Left lung (tissue), 4 donors: ENCODE measurements at regions not wholly inside any gene's neighbourhood (a gene's known extent, or its start where the extent isn't known, plus 50 kb on each side); places are given as distances from the start of the nearest gene placed in this dataset.

ENCODE experiments used
- ATAC-seq: fragments of 200-7000 bp; cut with Tn5 transposase; one replicate; pipeline ENCODE4 v1.9.1; 2020; ENCODE audit warnings: moderate library complexity
- DNase-seq, 4 donors: peaks; one replicate each; pipeline ENCODE4 v3.0.0-alpha.2; 2013 to 2020
- H3K27ac ChIP-seq, 2 donors: fragments of 200-600 bp; sonication (generic) in 1 of 2; one replicate each; pipeline versions ENCODE4 v1.5.0 to v1.8.0; 2020 to 2021
- H3K27me3 ChIP-seq, 2 donors: fragments of 200-600 bp; sonication (generic) in 1 of 2; one replicate each; pipeline versions ENCODE4 v1.5.0 to v1.8.0; 2020 to 2021
- H3K36me3 ChIP-seq, 2 donors: fragments of 200-600 bp; sonication (generic) in 1 of 2; one replicate each; pipeline versions ENCODE4 v1.5.0 to v1.8.0; 2020 to 2021
- H3K4me1 ChIP-seq, 2 donors: fragments of 200-600 bp; one replicate each; pipeline ENCODE4 v1.8.0; 2021
- H3K4me3 ChIP-seq, 2 donors: fragments of 200-600 bp; sonication (generic) in 1 of 2; one replicate each; pipeline versions ENCODE4 v1.5.0 to v1.8.0; 2020 to 2021; ENCODE audit warnings: mild to moderate bottlenecking in 1 of 2
- H3K9me3 ChIP-seq, 2 donors: fragments of 200-600 bp; sonication (generic) in 1 of 2; one replicate each; pipeline versions ENCODE4 v1.5.0 to v1.8.0; 2020 to 2021
- intact Hi-C, 2 donors: fragments of 100-400 bp; cut with DNase I; formaldehyde crosslinking; loops; one replicate each; pipeline versions ENCODE4 v1.11.2 to v1.14.2; 2022
- TF ChIP-seq, protein P1 (sequence below), 2 donors: fragments of 200-600 bp; sonication (generic) in 1 of 2; IDR thresholded peaks; one replicate each; pipeline versions ENCODE4 v1.5.0 to v1.8.0; 2021; ENCODE audit warnings: antibody characterized with exemption in 2 of 2
- donor health status: DM: no; HTN: yes; CAD: no.
- donor health status: DM: no; HTN: no; CAD: no.

DNA sequence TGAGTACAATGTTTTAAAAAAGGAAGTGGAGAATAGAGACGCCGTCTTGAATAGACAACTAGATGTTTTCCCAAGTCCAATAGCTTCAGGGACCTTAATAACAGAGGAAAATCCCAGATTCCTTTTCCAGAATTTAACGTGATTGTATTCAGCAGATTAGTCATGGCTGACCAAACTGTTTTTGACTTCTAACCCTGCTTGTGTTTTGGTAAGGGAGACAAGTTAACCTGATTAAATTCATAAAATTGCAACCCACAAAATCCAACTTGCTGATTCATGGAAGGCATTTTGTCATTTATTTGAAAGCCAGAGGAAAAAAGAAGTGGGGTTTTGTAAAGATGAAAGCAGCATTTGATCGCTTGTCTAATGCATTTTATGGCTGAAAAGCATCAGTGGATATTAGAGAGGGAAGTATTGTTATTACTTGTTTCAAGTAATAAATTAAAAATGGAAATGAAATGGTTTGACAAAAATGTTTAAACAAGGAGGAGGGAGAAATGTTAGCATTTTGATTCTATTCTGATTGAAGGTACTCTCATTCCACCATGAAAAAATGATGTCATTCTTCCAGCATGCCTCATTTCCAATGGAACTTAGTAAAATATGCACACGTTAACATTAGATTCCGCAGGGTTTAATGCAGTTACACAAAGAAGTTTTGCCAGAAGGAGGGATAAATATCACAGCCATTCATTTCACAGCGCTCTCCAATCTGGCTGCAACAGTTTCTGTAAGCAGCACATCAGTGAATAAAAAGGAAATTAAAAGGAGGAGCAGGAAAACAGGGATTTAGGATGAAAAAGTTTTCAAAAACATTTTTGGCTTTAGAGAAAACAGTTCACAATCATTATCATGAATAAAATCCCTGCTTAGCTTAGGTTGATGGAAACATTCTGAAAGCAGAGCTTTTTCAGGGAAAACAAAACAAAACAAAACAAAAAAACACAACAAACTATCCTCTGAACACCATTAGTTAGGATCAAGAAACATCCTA, 314.7 kb downstream of the PRR16 start:
- Histone ChIP-seq H3K4me1 (no peaks in the 10 kb centered on the region), H3K4me3 (no peak overlapping the region), H3K27me3 (no peaks in the 10 kb centered on the region), H3K27ac (peak overlapping the region in 1 of 2 donors; percentile 60), H3K36me3 (no peaks in the 10 kb centered on the region), H3K9me3 (no peaks in the 10 kb centered on the region)
- intact Hi-C loops, result no loop called here
- DNase-seq (peak in 2 of 4 donors; percentile 7 to 26), ATAC-seq (no peak)
- TF ChIP-seq, protein P1, sequence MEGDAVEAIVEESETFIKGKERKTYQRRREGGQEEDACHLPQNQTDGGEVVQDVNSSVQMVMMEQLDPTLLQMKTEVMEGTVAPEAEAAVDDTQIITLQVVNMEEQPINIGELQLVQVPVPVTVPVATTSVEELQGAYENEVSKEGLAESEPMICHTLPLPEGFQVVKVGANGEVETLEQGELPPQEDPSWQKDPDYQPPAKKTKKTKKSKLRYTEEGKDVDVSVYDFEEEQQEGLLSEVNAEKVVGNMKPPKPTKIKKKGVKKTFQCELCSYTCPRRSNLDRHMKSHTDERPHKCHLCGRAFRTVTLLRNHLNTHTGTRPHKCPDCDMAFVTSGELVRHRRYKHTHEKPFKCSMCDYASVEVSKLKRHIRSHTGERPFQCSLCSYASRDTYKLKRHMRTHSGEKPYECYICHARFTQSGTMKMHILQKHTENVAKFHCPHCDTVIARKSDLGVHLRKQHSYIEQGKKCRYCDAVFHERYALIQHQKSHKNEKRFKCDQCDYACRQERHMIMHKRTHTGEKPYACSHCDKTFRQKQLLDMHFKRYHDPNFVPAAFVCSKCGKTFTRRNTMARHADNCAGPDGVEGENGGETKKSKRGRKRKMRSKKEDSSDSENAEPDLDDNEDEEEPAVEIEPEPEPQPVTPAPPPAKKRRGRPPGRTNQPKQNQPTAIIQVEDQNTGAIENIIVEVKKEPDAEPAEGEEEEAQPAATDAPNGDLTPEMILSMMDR (IDR thresholded peaks at IDR 0.05), result no peak

DNA sequence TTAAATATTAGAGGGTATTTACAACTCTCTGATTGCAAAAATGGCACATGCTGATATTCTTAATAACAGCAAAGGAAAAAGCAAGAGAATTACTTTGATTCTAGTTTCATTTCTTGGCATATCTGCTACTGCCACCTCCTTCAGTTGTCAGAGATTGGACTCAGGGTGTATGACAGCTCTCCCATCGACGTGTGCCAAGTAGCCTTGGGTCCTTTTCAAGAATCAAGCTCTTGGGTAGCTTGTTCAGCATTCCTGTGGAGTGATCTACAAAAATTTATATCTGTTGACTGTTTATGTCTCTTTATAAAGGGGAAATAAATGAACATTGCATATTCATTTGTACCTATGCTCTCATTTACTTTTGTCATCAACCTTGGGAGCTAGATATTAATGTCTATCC, 315.6 kb downstream of the PRR16 start:
- Histone ChIP-seq H3K9me3 (no peaks in the 10 kb centered on the region), H3K36me3 (no peaks in the 10 kb centered on the region), H3K4me3 (no peak overlapping the region), H3K27ac (no peak overlapping the region), H3K4me1 (no peaks in the 10 kb centered on the region), H3K27me3 (no peaks in the 10 kb centered on the region)
- intact Hi-C loops, result no loop called here
- DNase-seq (peak in 1 of 4 donors; percentile 18), ATAC-seq (no peak)
- TF ChIP-seq, protein P1 (IDR thresholded peaks at IDR 0.05), result no peak

DNA sequence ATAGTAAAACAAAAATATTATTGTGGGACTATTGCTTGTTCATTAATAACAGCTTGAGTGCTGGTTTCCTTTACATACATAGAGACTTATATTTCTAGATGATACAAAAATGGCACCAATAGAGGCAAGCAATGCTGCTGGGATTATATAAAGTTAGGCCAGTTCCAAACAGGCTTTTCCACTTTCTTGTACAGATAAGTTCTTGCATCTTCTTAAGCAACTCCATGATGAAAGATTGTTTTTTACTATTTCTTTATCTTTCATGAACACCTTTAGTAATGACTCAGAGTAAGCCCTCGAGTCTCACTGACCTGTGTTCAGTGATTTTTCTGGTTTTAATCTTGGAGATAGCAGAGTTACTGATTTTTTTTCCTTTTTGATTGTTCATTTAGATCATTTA, 324.4 kb downstream of the PRR16 start:
- no peak overlapping the region for H3K4me3 ChIP-seq
- no peaks in the 10 kb centered on the region for H3K4me1 ChIP-seq
- no peaks in the 10 kb centered on the region for H3K36me3 ChIP-seq
- no peaks in the 10 kb centered on the region for H3K27me3 ChIP-seq
- no peaks in the 10 kb centered on the region for H3K9me3 ChIP-seq
- intact Hi-C loops, result no loop called here
- no peak overlapping the region for H3K27ac ChIP-seq
- TF ChIP-seq, protein P1 (IDR thresholded peaks at IDR 0.05), result no peak
- no peak for DNase-seq
- ATAC-seq, result no peak

DNA sequence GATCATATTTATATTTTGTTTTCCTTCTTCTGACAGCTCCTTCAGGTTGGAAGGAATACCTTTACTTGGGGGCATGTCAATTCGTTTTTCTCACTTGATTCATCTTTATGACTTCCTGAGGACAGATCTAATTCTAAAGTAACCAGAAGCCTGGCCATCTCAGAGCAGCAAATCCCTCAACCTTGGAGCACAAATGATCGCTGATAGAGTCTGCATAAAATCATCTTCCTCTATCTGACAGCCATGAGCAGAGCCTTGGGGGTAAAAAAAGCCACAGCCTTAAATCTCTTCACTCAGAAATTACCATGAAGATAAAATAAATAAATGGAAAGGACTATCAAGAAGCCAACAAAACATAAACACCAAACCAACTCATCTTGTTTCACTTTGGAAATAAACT, 325.8 kb downstream of the PRR16 start:
- Histone ChIP-seq H3K27me3 (no peaks in the 10 kb centered on the region), H3K4me1 (no peaks in the 10 kb centered on the region), H3K27ac (no peak overlapping the region), H3K9me3 (no peaks in the 10 kb centered on the region), H3K36me3 (no peaks in the 10 kb centered on the region), H3K4me3 (no peak overlapping the region)
- TF ChIP-seq, protein P1 (IDR thresholded peaks at IDR 0.05), result no peak
- intact Hi-C loops, result no loop called here
- DNase-seq (no peak), ATAC-seq (no peak)

DNA sequence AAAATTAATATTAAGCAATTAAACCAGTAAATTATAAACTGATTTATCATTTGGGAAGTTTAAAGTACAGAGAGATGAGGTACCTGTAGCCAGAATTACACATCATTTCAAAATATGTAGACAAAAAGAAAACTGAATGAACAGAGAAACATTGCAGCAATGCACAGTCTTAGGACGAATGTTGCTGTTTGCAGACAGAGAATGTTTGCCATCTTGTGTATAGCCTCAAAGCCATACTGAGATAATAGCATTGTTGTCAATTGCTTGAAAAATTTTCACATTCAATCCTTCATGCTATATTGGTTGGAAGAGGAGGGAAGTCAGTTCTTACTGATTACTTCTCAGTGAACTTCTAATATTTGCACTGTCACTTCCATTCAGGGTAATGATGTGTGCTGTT, 326.2 kb downstream of the PRR16 start:
- Histone ChIP-seq H3K27ac (no peak overlapping the region), H3K36me3 (no peaks in the 10 kb centered on the region), H3K4me1 (no peaks in the 10 kb centered on the region), H3K9me3 (no peaks in the 10 kb centered on the region), H3K27me3 (no peaks in the 10 kb centered on the region), H3K4me3 (no peak overlapping the region)
- TF ChIP-seq, protein P1 (IDR thresholded peaks at IDR 0.05), result no peak
- ATAC-seq (no peak), DNase-seq (no peak)
- intact Hi-C loops, result no loop called here
